SU-DHL-6 (cell line): ENCODE measurements at regions not wholly inside any gene's neighbourhood (a gene's known extent, or its start where the extent isn't known, plus 50 kb on each side); places are given as distances from the start of the nearest gene placed in this dataset.

Source experiments
- CTCF ChIP-seq: fragments of 200-600 bp; sonication (generic); IDR thresholded peaks from one replicate; pipeline ENCODE4 v1.5.1; 2017; ENCODE audit warnings: antibody characterized with exemption, mild to moderate bottlenecking, low read length, moderate library complexity; ENCODE audit not compliant: insufficient read depth, poor library complexity, severe bottlenecking
- EZH2phosphoT487 ChIP-seq: fragments of 200-600 bp; sonication (generic), shearing (Covaris generic); conservative IDR thresholded peaks from 2 replicates; pipeline ENCODE4 v1.6.1; 2018; ENCODE audit warnings: mild to moderate bottlenecking, antibody characterized with exemption, low read length, moderate library complexity, mixed read lengths

- TF ChIP-seq CTCF, result no peak
- no peak for TF ChIP-seq EZH2phosphoT487
These were observed 497.1 kb downstream of the DSC3 start for GRCh38 chr18:30545393-30545792.
